22Rv1 (cell line): ENCODE measurements at regions not wholly inside any gene's neighbourhood (a gene's known extent, or its start where the extent isn't known, plus 50 kb on each side); places are given as distances from the start of the nearest gene placed in this dataset.
"Not testable (repeated sequence)": the region's sequence is repeated elsewhere in the genome, so short reads cannot be mapped to it uniquely, and the experiment has no call there.

Experiments
- H3K27ac ChIP-seq: fragments of 450-650 bp; 2 replicates; pipeline ENCODE4 v1.5.1; 2017
- CTCF ChIP-seq: fragments of 450-650 bp; IDR thresholded peaks from 2 replicates; pipeline ENCODE4 v1.5.1; 2017; ENCODE audit warnings: mild to moderate bottlenecking
- ZFX ChIP-seq: fragments of 450-650 bp; IDR thresholded peaks from 2 replicates; pipeline ENCODE4 v1.6.1; 2017; ENCODE audit warnings: antibody characterized with exemption, borderline replicate concordance

- no peak overlapping the region for H3K27ac ChIP-seq
- TF ChIP-seq CTCF, result no peak
- no peak for TF ChIP-seq ZFX
Measured at GRCh38 chr6:112909781-112910180, 562.7 kb downstream of the RFPL4B start.

- no peak for TF ChIP-seq ZFX
- TF ChIP-seq CTCF, result no peak
Measured at GRCh38 chr6:112910256-112910655, 563.1 kb downstream of the RFPL4B start.

GRCh38 chr6:112911959-112912358 is 564.8 kb downstream of the RFPL4B start:
- H3K27ac ChIP-seq, result no peak overlapping the region
- no peak for TF ChIP-seq CTCF
- no peak for TF ChIP-seq ZFX

More at GRCh38 chr6:112910256-112910655, 563.1 kb downstream of the RFPL4B start:
- no peak overlapping the region for H3K27ac ChIP-seq

- no peak overlapping the region for H3K27ac ChIP-seq
- no peak for TF ChIP-seq ZFX
- TF ChIP-seq CTCF, result no peak
Measured at GRCh38 chr6:112912416-112913101, 565.4 kb downstream of the RFPL4B start.

- H3K27ac ChIP-seq, result not testable (repeated sequence)
Measured at GRCh38 chr6:112919744-112920143, 572.6 kb downstream of the RFPL4B start.

GRCh38 chr6:112920994-112921393 is 573.9 kb downstream of the RFPL4B start:
- TF ChIP-seq ZFX (no peak), CTCF (no peak)
- no peak overlapping the region for H3K27ac ChIP-seq

GRCh38 chr6:112923940-112924587 is 576.9 kb downstream of the RFPL4B start:
- no peak for TF ChIP-seq CTCF
- TF ChIP-seq ZFX, result no peak
- no peak overlapping the region for H3K27ac ChIP-seq
